ENCODE measurements at regions not wholly inside any gene's neighbourhood (a gene's known extent, or its start where the extent isn't known, plus 50 kb on each side); places are given as distances from the start of the nearest gene placed in this dataset.

- TF ChIP-seq CTCF (optimal IDR thresholded peaks at IDR 0.05 in 1 of 3, IDR thresholded peaks at IDR 0.05 in 1 of 3, conservative IDR thresholded peaks at IDR 0.05 in 1 of 3; ENCODE audit: extremely low read depth in 1 of 3, insufficient read depth in 2 of 3, low read length in 3 of 3) (no peak), EZH2 (IDR thresholded peaks at IDR 0.05; ENCODE audit: low read length) (no peak)
Measured at GRCh38 chr4:16382571-16382970, 156.3 kb upstream of the TAPT1 start.
